ENCODE measurements at regions not wholly inside any gene's neighbourhood (a gene's known extent, or its start where the extent isn't known, plus 50 kb on each side); places are given as distances from the start of the nearest gene placed in this dataset.
"Not testable (repeated sequence)": the region's sequence is repeated elsewhere in the genome, so short reads cannot be mapped to it uniquely, and the experiment has no call there.

DNA sequence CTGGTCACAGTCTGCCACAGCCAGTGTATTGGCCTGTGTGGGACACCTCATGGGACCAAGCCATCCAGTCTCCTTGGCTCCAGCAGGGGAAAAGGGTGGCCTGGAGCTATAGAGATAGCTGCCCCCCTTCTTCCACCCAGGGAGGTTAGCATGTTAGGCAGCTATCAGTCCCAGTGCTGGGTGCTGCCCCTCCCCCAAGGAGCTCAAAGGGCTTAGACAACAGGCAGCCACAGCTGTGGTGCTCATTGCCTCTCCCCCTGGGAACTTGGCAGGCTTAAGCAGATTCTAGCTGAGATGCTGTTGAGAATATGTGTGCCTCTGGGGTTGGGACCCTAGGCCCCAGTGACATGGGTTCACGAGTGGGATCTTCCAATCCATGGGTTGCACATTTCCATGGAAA lies 226.0 kb upstream of the PTGER4 start:
- DNase-seq (ENCODE audit: insufficient read length, low spot score) (no peak), FAIRE-seq (no peak)
- TF ChIP-seq SPI1 (IDR thresholded peaks at IDR 0.05; ENCODE audit: low read depth, low read length) (no peak), POLR2AphosphoS5 (IDR thresholded peaks at IDR 0.05; ENCODE audit: low read depth, low read length) (no peak), POLR2A (IDR thresholded peaks at IDR 0.05; ENCODE audit: low read depth, low read length) (no peak), TAF1 (IDR thresholded peaks at IDR 0.05; ENCODE audit: low read depth, low read length) (no peak), PAX5 (IDR thresholded peaks at IDR 0.05; ENCODE audit: insufficient read depth, low read length, severe bottlenecking) (no peak), POU2F2 (IDR thresholded peaks at IDR 0.05; ENCODE audit: low read depth, low read length) (no peak)

DNA sequence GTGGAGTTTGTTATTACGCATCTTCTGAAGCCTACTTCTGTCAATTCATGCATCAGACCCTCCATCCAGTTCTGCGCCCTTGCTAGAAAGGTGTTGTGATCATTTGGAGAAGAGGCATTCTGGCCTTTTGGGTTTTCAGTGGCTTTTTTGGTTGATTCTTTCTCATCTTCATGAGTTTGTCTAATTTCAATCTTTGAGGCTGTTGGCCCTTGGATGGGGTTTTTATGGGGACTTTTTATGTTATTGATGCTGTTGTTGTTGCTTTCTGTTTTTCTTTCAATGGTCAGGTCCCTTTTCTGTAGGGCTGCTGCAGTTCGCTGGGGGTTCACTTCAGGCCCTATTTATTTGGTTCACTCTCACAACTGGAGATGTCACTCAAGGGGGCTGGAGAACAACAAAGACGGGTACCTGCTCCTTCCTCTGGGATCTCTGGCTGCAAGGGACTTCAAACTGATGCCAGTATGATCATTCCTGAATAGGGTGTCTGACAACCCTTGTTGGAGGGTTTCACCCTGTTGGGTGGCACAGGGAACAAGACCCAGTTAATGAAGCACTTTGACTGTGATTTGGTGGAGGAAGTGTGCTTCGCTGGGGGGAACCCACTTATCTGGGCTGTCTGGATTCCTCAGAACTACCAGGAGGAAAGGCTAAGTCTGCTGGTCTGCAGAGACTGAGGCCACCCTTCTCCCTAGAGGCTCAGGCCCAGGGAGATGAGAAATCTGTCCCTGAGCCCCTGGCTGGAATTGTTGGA lies 226.7 kb upstream of the PTGER4 start:
- FAIRE-seq = no peak
- TF ChIP-seq TAF1 (IDR thresholded peaks at IDR 0.05; ENCODE audit: low read depth, low read length) (no peak), PAX5 (IDR thresholded peaks at IDR 0.05; ENCODE audit: insufficient read depth, low read length, severe bottlenecking) (no peak), POU2F2 (IDR thresholded peaks at IDR 0.05; ENCODE audit: low read depth, low read length) (no peak), POLR2A (IDR thresholded peaks at IDR 0.05; ENCODE audit: low read depth, low read length) (no peak), POLR2AphosphoS5 (IDR thresholded peaks at IDR 0.05; ENCODE audit: low read depth, low read length) (no peak), SPI1 (IDR thresholded peaks at IDR 0.05; ENCODE audit: low read depth, low read length) (no peak)

GRCh38 chr5:40447438-40447837 lies 232.3 kb upstream of the PTGER4 start:
- FAIRE-seq (no peak), DNase-seq (ENCODE audit: insufficient read length, low spot score) (no peak)
- TF ChIP-seq POU2F2 (IDR thresholded peaks at IDR 0.05; ENCODE audit: low read depth, low read length) (no peak), POLR2AphosphoS5 (IDR thresholded peaks at IDR 0.05; ENCODE audit: low read depth, low read length) (no peak)

More for the DNA sequence above, 226.7 kb upstream of the PTGER4 start:
- DNase-seq (ENCODE audit: insufficient read length, low spot score) = no peak

GRCh38 chr5:40446910-40447309 lies 232.8 kb upstream of the PTGER4 start:
- FAIRE-seq = no peak
- no peak for TF ChIP-seq POU2F2 (IDR thresholded peaks at IDR 0.05; ENCODE audit: low read depth, low read length)
- TF ChIP-seq TAF1 (IDR thresholded peaks at IDR 0.05; ENCODE audit: low read depth, low read length) = no peak
- no peak for TF ChIP-seq POLR2AphosphoS5 (IDR thresholded peaks at IDR 0.05; ENCODE audit: low read depth, low read length)
- no peak for TF ChIP-seq POLR2A (IDR thresholded peaks at IDR 0.05; ENCODE audit: low read depth, low read length)
- no peak for DNase-seq (ENCODE audit: insufficient read length, low spot score)

DNA sequence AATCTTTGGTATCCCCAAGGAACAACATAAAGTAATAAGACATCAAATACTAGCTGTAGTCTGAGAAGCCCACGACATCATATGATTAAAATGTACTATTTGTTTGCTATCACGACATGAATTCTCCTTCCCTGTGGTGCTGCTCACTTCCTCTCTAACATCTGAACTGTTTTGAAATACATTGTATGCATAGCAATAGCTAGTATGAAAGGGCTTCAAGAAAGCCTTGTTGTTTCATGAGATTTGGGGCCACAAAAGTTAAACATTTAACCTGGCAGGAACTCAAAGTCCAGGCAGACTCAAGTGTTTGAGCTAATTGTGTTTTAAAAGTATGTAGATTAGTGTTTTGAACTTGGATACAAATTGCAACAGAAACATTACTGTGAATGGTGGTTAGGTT lies 237.4 kb upstream of the PTGER4 start:
- FAIRE-seq = peak; percentile 59
- DNase-seq (ENCODE audit: insufficient read length, low spot score) = no peak
- TF ChIP-seq SPI1 (IDR thresholded peaks at IDR 0.05; ENCODE audit: low read depth, low read length) (peak; percentile 49), TAF1 (IDR thresholded peaks at IDR 0.05; ENCODE audit: low read depth, low read length) (no peak)

DNA sequence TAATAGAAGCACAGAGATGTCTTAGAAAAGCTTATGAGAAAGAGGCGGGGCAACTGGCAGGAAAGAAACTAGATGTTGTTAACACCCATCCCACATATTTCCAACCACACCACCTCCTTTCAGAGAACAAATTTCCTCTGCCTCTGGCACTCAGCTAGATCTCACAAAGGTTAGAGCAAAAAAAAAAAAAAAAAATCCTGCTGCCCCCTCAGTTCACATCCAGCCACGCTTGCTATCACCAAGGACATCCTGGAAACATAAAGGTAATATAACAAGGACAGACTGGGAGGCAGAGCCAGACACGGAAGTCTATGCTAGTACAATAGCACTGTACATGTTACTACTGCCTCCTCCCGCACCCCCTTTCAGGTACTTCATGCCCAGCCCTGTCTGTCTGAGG lies 238.0 kb upstream of the PTGER4 start:
- DNase-seq (ENCODE audit: insufficient read length, low spot score) = no peak
- TF ChIP-seq POU2F2 (IDR thresholded peaks at IDR 0.05; ENCODE audit: low read depth, low read length) (no peak), POLR2A (IDR thresholded peaks at IDR 0.05; ENCODE audit: low read depth, low read length) (no peak), SPI1 (IDR thresholded peaks at IDR 0.05; ENCODE audit: low read depth, low read length) (no peak), POLR2AphosphoS5 (IDR thresholded peaks at IDR 0.05; ENCODE audit: low read depth, low read length) (no peak), PAX5 (IDR thresholded peaks at IDR 0.05; ENCODE audit: insufficient read depth, low read length, severe bottlenecking) (no peak), TAF1 (IDR thresholded peaks at IDR 0.05; ENCODE audit: low read depth, low read length) (no peak)
- no peak for FAIRE-seq

GRCh38 chr5:40440746-40441145 lies 239.0 kb upstream of the PTGER4 start:
- no peak for FAIRE-seq

DNA sequence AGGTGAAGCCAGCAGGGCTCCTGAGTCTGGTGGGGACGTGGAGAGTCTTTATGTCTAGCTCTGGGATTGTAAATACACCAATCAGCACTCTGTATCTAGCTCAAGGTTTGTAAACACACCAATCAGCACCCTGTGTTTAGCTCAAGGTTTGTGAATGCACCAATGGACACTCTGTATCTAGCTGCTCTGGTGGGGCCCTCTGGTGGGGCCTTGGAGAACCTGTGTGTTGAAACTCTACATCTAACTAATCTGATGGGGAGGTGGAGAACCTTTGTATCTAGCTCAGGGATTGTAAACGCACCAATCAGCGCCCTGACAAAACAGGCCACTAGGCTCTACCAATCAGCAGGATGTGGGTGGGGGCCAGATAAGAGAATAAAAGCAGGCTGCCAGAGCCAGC lies 240.6 kb upstream of the PTGER4 start:
- FAIRE-seq; DNase-seq (ENCODE audit: insufficient read length, low spot score): not testable (repeated sequence)

More at GRCh38 chr5:40440746-40441145, 239.0 kb upstream of the PTGER4 start:
- TF ChIP-seq TAF1 (IDR thresholded peaks at IDR 0.05; ENCODE audit: low read depth, low read length) = no peak
- no peak for TF ChIP-seq POLR2A (IDR thresholded peaks at IDR 0.05; ENCODE audit: low read depth, low read length)
- TF ChIP-seq PAX5 (IDR thresholded peaks at IDR 0.05; ENCODE audit: insufficient read depth, low read length, severe bottlenecking) = no peak
- no peak for TF ChIP-seq POLR2AphosphoS5 (IDR thresholded peaks at IDR 0.05; ENCODE audit: low read depth, low read length)
- DNase-seq (ENCODE audit: insufficient read length, low spot score) = no peak

DNA sequence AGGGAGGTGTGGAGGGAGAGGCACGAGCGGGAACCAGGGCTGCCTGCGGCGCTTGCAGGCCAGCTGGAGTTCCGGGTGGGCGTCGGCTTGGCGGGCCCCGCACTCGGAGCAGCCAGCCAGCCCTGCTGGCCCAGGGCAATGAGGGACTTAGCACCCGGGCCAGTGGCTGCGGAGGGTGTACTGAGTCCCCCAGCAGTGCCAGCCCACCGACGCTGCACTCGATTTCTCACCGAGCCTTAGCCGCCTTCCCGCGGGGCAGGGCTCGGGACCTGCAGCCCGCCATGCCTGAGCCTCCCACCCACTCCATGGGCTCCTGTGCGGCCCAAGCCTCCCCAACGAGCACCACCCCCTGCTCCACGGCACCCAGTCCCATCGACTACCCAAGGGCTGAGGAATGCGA lies 241.1 kb upstream of the PTGER4 start:
- FAIRE-seq; DNase-seq (ENCODE audit: insufficient read length, low spot score): not testable (repeated sequence)

GRCh38 chr5:40437452-40437861 lies 242.3 kb upstream of the PTGER4 start:
- DNase-seq (ENCODE audit: insufficient read length, low spot score) (no peak), FAIRE-seq (peak; percentile 56)
- TF ChIP-seq SPI1 (IDR thresholded peaks at IDR 0.05; ENCODE audit: low read depth, low read length) (peak; percentile 61), POLR2A (IDR thresholded peaks at IDR 0.05; ENCODE audit: low read depth, low read length) (no peak), TAF1 (IDR thresholded peaks at IDR 0.05; ENCODE audit: low read depth, low read length) (no peak), POLR2AphosphoS5 (IDR thresholded peaks at IDR 0.05; ENCODE audit: low read depth, low read length) (no peak), POU2F2 (IDR thresholded peaks at IDR 0.05; ENCODE audit: low read depth, low read length) (no peak), PAX5 (IDR thresholded peaks at IDR 0.05; ENCODE audit: insufficient read depth, low read length, severe bottlenecking) (no peak)

DNA sequence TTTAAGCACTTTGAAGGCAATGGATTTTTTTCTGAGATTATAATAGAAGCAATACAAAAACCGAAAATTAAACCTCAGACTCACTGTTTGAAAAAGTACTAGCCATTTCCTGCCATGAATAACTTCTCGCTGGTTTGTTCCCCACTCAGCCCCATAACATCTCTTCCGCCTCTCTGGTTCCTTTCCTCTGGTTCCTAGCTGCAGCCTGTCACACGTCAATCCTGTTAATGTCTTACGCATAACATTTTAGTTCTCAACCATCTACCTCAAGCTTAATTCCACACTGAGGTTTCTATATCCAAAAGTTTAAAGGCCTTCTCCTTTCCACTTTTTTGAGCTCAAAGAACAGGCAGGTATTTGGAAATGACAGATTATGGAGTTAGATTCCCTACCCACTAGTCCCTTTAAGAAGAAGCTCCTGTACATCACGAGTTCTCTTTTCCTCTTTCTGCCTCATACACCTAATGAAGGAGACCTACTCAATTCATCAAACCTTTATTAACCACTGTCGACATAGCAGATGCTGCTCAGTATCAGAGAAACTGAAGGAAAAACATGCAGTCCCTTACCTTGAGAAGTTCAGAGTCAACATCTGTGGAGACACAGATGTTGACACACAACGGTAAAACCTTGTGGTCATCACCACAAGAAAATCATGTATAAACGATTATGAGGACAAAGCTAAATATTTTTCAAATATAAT lies 243.0 kb upstream of the PTGER4 start:
- FAIRE-seq (peak; percentile 68), DNase-seq (ENCODE audit: insufficient read length, low spot score) (no peak)
- no peak for TF ChIP-seq SPI1 (IDR thresholded peaks at IDR 0.05; ENCODE audit: low read depth, low read length)
- no peak for TF ChIP-seq POU2F2 (IDR thresholded peaks at IDR 0.05; ENCODE audit: low read depth, low read length)
- TF ChIP-seq POLR2A (IDR thresholded peaks at IDR 0.05; ENCODE audit: low read depth, low read length) = no peak
- TF ChIP-seq POLR2AphosphoS5 (IDR thresholded peaks at IDR 0.05; ENCODE audit: low read depth, low read length) = no peak
- TF ChIP-seq TAF1 (IDR thresholded peaks at IDR 0.05; ENCODE audit: low read depth, low read length) = no peak
- TF ChIP-seq PAX5 (IDR thresholded peaks at IDR 0.05; ENCODE audit: insufficient read depth, low read length, severe bottlenecking) = no peak

GRCh38 chr5:40435706-40436105 lies 244.0 kb upstream of the PTGER4 start:
- not testable (repeated sequence) for FAIRE-seq

More at GRCh38 chr5:40435706-40436105, 244.0 kb upstream of the PTGER4 start:
- DNase-seq (ENCODE audit: insufficient read length, low spot score) = not testable (repeated sequence)

All from GM12891 (cell line).